ENCODE measurements at regions not wholly inside any gene's neighbourhood (a gene's known extent, or its start where the extent isn't known, plus 50 kb on each side); places are given as distances from the start of the nearest gene placed in this dataset.

GRCh38 chr2:207317378-207317984 lies 151.7 kb upstream of the KLF7 start:
- Histone ChIP-seq H3K27ac (no peak overlapping the region), H3K4me3 (no peak overlapping the region), H3K4me1 (replicated peaks in 1 of 2) (peaks cover 0 to 28% of the 10 kb centered on the region in 2 donors)
- ATAC-seq (replicated peaks in 6 of 8) = no peak
- WGBS, 10 experiments = 13 to 100% (median 82%) methylated on average over 2 to 4 of the region's 4 CpGs
- in situ Hi-C loops (cut with MboI; ENCODE audit: low pct_unique_long_range_greater_than_20kb in 2 of 9, low sequenced_read_pairs in 9 of 9, unreplicated experiment in 9 of 9) = no loop called here

GRCh38 chr2:207318181-207318628 lies 152.5 kb upstream of the KLF7 start:
- H3K27ac ChIP-seq = no peak overlapping the region
- no peak for ATAC-seq (replicated peaks in 6 of 8)
- H3K4me1 ChIP-seq (replicated peaks in 1 of 2) = peaks cover 0 to 28% of the 10 kb centered on the region in 2 donors
- H3K4me3 ChIP-seq = no peak overlapping the region
- WGBS, 10 experiments = 75 to 100% (median 87%) methylated on average over 1 to 3 of the region's 4 CpGs; no CpG with 5 or more reads in 3 of the 10 experiments
- in situ Hi-C loops (cut with MboI; ENCODE audit: low pct_unique_long_range_greater_than_20kb in 2 of 9, low sequenced_read_pairs in 9 of 9, unreplicated experiment in 9 of 9) = no loop called here

GRCh38 chr2:207319316-207319715 lies 153.6 kb upstream of the KLF7 start:
- no peak overlapping the region for H3K4me3 ChIP-seq
- in situ Hi-C loops (cut with MboI; ENCODE audit: low pct_unique_long_range_greater_than_20kb in 2 of 9, low sequenced_read_pairs in 9 of 9, unreplicated experiment in 9 of 9) = no loop called here
- H3K27ac ChIP-seq = no peak overlapping the region
- H3K4me1 ChIP-seq (replicated peaks in 1 of 2) = peaks cover 0 to 23% of the 10 kb centered on the region in 2 donors
- ATAC-seq (replicated peaks in 6 of 8) = no peak

- no peak overlapping the region for H3K27ac ChIP-seq
- 64 to 94% (median 81%) methylated on average over 2 to 5 of the region's 5 CpGs; no CpG with 5 or more reads in 1 of the 10 experiments for whole genome bisulfite sequencing, 10 experiments
- no peak for ATAC-seq (replicated peaks in 6 of 8)
- H3K4me1 ChIP-seq (replicated peaks in 1 of 2) = peaks cover 0 to 23% of the 10 kb centered on the region in 2 donors
- in situ Hi-C loops (cut with MboI; ENCODE audit: low pct_unique_long_range_greater_than_20kb in 2 of 9, low sequenced_read_pairs in 9 of 9, unreplicated experiment in 9 of 9) = no loop called here
- H3K4me3 ChIP-seq = no peak overlapping the region
These were observed 154.8 kb upstream of the KLF7 start for GRCh38 chr2:207320381-207321159.

GRCh38 chr2:207321514-207321913 lies 155.8 kb upstream of the KLF7 start:
- Histone ChIP-seq H3K4me3 (no peak overlapping the region), H3K4me1 (replicated peaks in 1 of 2) (peaks cover 0 to 15% of the 10 kb centered on the region in 2 donors), H3K27ac (no peak overlapping the region)
- in situ Hi-C loops (cut with MboI; ENCODE audit: low pct_unique_long_range_greater_than_20kb in 2 of 9, low sequenced_read_pairs in 9 of 9, unreplicated experiment in 9 of 9) = no loop called here
- ATAC-seq (replicated peaks in 6 of 8) = no peak
- WGBS, 10 experiments = 54 to 100% (median 92%) methylated on average over 1 of the region's 1 CpG; no CpG with 5 or more reads in 2 of the 10 experiments

GRCh38 chr2:207324001-207324400 lies 158.3 kb upstream of the KLF7 start:
- peaks cover 0 to 8% of the 10 kb centered on the region in 2 donors for H3K4me1 ChIP-seq (replicated peaks in 1 of 2)
- WGBS, 10 experiments = 60 to 80% (median 63%) methylated on average over 1 of the region's 1 CpG; no CpG with 5 or more reads in 6 of the 10 experiments
- H3K4me3 ChIP-seq = no peak overlapping the region
- peak in 2 of 8 experiments; percentile 39 to 44 for ATAC-seq (replicated peaks in 6 of 8)
- H3K27ac ChIP-seq = no peak overlapping the region
- in situ Hi-C loops (cut with MboI; ENCODE audit: low pct_unique_long_range_greater_than_20kb in 2 of 9, low sequenced_read_pairs in 9 of 9, unreplicated experiment in 9 of 9) = no loop called here

GRCh38 chr2:207327513-207327912 lies 161.8 kb upstream of the KLF7 start:
- no peak for ATAC-seq (replicated peaks in 6 of 8)
- no peak overlapping the region for H3K27ac ChIP-seq
- in situ Hi-C loops (cut with MboI; ENCODE audit: low pct_unique_long_range_greater_than_20kb in 2 of 9, low sequenced_read_pairs in 9 of 9, unreplicated experiment in 9 of 9) = no loop called here
- H3K4me1 ChIP-seq (replicated peaks in 1 of 2) = peaks cover 20 to 27% of the 10 kb centered on the region in 2 donors
- WGBS, 10 experiments = 50 to 100% (median 95%) methylated on average over 1 of the region's 1 CpG; no CpG with 5 or more reads in 2 of the 10 experiments
- no peak overlapping the region for H3K4me3 ChIP-seq

- WGBS, 10 experiments = 56 to 100% (median 80%) methylated on average over 1 of the region's 1 CpG; no CpG with 5 or more reads in 5 of the 10 experiments
- H3K4me1 ChIP-seq (replicated peaks in 1 of 2) = peaks cover 20 to 27% of the 10 kb centered on the region in 2 donors
- no peak for ATAC-seq (replicated peaks in 6 of 8)
- in situ Hi-C loops (cut with MboI; ENCODE audit: low pct_unique_long_range_greater_than_20kb in 2 of 9, low sequenced_read_pairs in 9 of 9, unreplicated experiment in 9 of 9) = no loop called here
- no peak overlapping the region for H3K4me3 ChIP-seq
- H3K27ac ChIP-seq = no peak overlapping the region
These were observed 163.2 kb upstream of the KLF7 start for GRCh38 chr2:207328944-207329386.

- peak overlapping the region; percentile 22 to 74 for H3K27ac ChIP-seq
- no peak overlapping the region for H3K4me3 ChIP-seq
- WGBS, 10 experiments = 20 to 84% (median 61%) methylated on average over 1 to 6 of the region's 7 CpGs; no CpG with 5 or more reads in 1 of the 10 experiments
- peak in 7 of 8 experiments; percentile 10 to 92 (median 85) for ATAC-seq (replicated peaks in 6 of 8)
- peaks cover 36 to 41% of the 10 kb centered on the region in 2 donors for H3K4me1 ChIP-seq (replicated peaks in 1 of 2)
- in situ Hi-C loops (cut with MboI; ENCODE audit: low pct_unique_long_range_greater_than_20kb in 2 of 9, low sequenced_read_pairs in 9 of 9, unreplicated experiment in 9 of 9) = no loop called here
These were observed 165.2 kb upstream of the KLF7 start for GRCh38 chr2:207330912-207331311.

- H3K4me1 ChIP-seq (replicated peaks in 1 of 2) = peaks cover 36 to 41% of the 10 kb centered on the region in 2 donors
- in situ Hi-C loops (cut with MboI; ENCODE audit: low pct_unique_long_range_greater_than_20kb in 2 of 9, low sequenced_read_pairs in 9 of 9, unreplicated experiment in 9 of 9) = no loop called here
- WGBS, 10 experiments = 60 to 100% (median 89%) methylated on average over 1 to 6 of the region's 6 CpGs; no CpG with 5 or more reads in 1 of the 10 experiments
- ATAC-seq (replicated peaks in 6 of 8) = no peak
- H3K27ac ChIP-seq = no peak overlapping the region
- H3K4me3 ChIP-seq = no peak overlapping the region
These were observed 165.9 kb upstream of the KLF7 start for GRCh38 chr2:207331674-207332073.

- H3K4me1 ChIP-seq (replicated peaks in 1 of 2) = peaks cover 36 to 41% of the 10 kb centered on the region in 2 donors
- in situ Hi-C loops (cut with MboI; ENCODE audit: low pct_unique_long_range_greater_than_20kb in 2 of 9, low sequenced_read_pairs in 9 of 9, unreplicated experiment in 9 of 9) = no loop called here
- no peak for ATAC-seq (replicated peaks in 6 of 8)
- WGBS, 10 experiments = 67 to 100% (median 92%) methylated on average over 1 to 3 of the region's 3 CpGs
- no peak overlapping the region for H3K27ac ChIP-seq
- H3K4me3 ChIP-seq = no peak overlapping the region
These were observed 166.9 kb upstream of the KLF7 start for GRCh38 chr2:207332480-207333212.

- no peak for ATAC-seq (replicated peaks in 6 of 8)
- Histone ChIP-seq H3K27ac (no peak overlapping the region), H3K4me1 (replicated peaks in 1 of 2) (peaks cover 36 to 41% of the 10 kb centered on the region in 2 donors), H3K4me3 (no peak overlapping the region)
- 56 to 100% (median 81%) methylated on average over 1 to 4 of the region's 5 CpGs; no CpG with 5 or more reads in 2 of the 10 experiments for WGBS, 10 experiments
- in situ Hi-C loops (cut with MboI; ENCODE audit: low pct_unique_long_range_greater_than_20kb in 2 of 9, low sequenced_read_pairs in 9 of 9, unreplicated experiment in 9 of 9) = no loop called here
These were observed 168.0 kb upstream of the KLF7 start for GRCh38 chr2:207333599-207334300.
